HL-60 (cell line): ENCODE measurements at regions not wholly inside any gene's neighbourhood (a gene's known extent, or its start where the extent isn't known, plus 50 kb on each side); places are given as distances from the start of the nearest gene placed in this dataset.
"Not testable (repeated sequence)": the region's sequence is repeated elsewhere in the genome, so short reads cannot be mapped to it uniquely, and the experiment has no call there.

Experiments
- CTCF ChIP-seq: IDR thresholded peaks from one replicate; pipeline ENCODE4 v1.5.1; 2011; ENCODE audit warnings: low read length, control low read depth, inconsistent platforms; ENCODE audit not compliant: insufficient read depth
- GABPA ChIP-seq: IDR thresholded peaks from 2 replicates; pipeline ENCODE4 v1.6.1; 2012; ENCODE audit warnings: low read depth
- POLR2AphosphoS5 ChIP-seq: IDR thresholded peaks from 2 replicates; pipeline ENCODE4 v1.6.1; 2012; ENCODE audit warnings: low read depth

GRCh38 chr1:208739636-208740035 is 495.5 kb upstream of the PLXNA2 start:
- not testable (repeated sequence) for TF ChIP-seq POLR2AphosphoS5, CTCF, GABPA
